ENCODE measurements at regions not wholly inside any gene's neighbourhood (a gene's known extent, or its start where the extent isn't known, plus 50 kb on each side); places are given as distances from the start of the nearest gene placed in this dataset.

GRCh38 chr13:104246955-104247354 is 1180.7 kb upstream of the SLC10A2 start:
- TF ChIP-seq EZH2 (IDR thresholded peaks at IDR 0.05; ENCODE audit: borderline replicate concordance, low read length): no peak
- TF ChIP-seq CTCF (IDR thresholded peaks at IDR 0.05; ENCODE audit: low read length): no peak
